ENCODE measurements at regions not wholly inside any gene's neighbourhood (a gene's known extent, or its start where the extent isn't known, plus 50 kb on each side); places are given as distances from the start of the nearest gene placed in this dataset.

- no peak for TF ChIP-seq POLR2A (IDR thresholded peaks at IDR 0.05)
- TF ChIP-seq, protein P1, sequence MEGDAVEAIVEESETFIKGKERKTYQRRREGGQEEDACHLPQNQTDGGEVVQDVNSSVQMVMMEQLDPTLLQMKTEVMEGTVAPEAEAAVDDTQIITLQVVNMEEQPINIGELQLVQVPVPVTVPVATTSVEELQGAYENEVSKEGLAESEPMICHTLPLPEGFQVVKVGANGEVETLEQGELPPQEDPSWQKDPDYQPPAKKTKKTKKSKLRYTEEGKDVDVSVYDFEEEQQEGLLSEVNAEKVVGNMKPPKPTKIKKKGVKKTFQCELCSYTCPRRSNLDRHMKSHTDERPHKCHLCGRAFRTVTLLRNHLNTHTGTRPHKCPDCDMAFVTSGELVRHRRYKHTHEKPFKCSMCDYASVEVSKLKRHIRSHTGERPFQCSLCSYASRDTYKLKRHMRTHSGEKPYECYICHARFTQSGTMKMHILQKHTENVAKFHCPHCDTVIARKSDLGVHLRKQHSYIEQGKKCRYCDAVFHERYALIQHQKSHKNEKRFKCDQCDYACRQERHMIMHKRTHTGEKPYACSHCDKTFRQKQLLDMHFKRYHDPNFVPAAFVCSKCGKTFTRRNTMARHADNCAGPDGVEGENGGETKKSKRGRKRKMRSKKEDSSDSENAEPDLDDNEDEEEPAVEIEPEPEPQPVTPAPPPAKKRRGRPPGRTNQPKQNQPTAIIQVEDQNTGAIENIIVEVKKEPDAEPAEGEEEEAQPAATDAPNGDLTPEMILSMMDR (IDR thresholded peaks at IDR 0.05): no peak
Measured at GRCh38 chr6:137550535-137550934, 56.3 kb upstream of the OLIG3 start.

All from lower leg skin (tissue), 3 donors.